ENCODE measurements at regions not wholly inside any gene's neighbourhood (a gene's known extent, or its start where the extent isn't known, plus 50 kb on each side); places are given as distances from the start of the nearest gene placed in this dataset.

DNA sequence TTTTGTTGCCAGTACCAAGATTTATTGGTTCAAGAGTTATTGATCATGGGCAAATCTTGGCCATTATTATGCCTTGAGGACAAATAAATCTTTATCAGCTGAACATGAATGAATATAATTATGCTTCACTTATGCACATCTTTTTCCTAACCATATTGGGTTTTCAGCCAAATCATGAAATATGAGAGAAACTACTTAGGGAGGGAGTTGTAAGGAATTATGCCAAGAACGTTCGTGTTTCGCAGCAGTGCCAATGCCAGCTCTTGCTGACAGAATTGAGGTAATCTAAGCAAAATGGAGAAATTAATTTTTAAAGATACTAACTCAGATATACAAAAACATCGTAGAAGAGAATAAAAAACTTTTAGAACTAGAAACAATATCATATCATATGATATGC, 301.1 kb upstream of the SASH1 start:
- H2BK120ac ChIP-seq (replicated peaks; ENCODE audit: low read depth, low read length): no peak overlapping the region
- H3K4ac ChIP-seq (replicated peaks; ENCODE audit: insufficient read length, low read depth, low read length): no peak overlapping the region
- H3K36me3 ChIP-seq (ENCODE audit: control insufficient read depth in 2 of 4, insufficient read depth in 4 of 4, low read length in 3 of 4): no peaks in the 10 kb centered on the region
- no peak overlapping the region for H2BK20ac ChIP-seq (ENCODE audit: low read length)
- no peak for FAIRE-seq
- no peaks in the 10 kb centered on the region; the same call in 1 of the 2 replicates for H3K23me2 ChIP-seq (ENCODE audit: low read depth, low read length)
- no peak overlapping the region for H3K56ac ChIP-seq (replicated peaks; ENCODE audit: insufficient read length, low read depth, low read length)
- ChIA-PET POLR2A (ENCODE audit: partially characterized antibody) (no interaction called here), CTCF (ENCODE audit: partially characterized antibody) (no interaction called here)
- no peak for DNase-seq (ENCODE audit: low read depth in 1 of 2, low spot score in 2 of 2)
- no peak overlapping the region for H4K91ac ChIP-seq (replicated peaks; ENCODE audit: insufficient read length, low read length)
- H3K18ac ChIP-seq (ENCODE audit: extremely low read depth, low read length): no peak overlapping the region
- no peak overlapping the region for H3K23ac ChIP-seq (ENCODE audit: insufficient read length)
- H3K14ac ChIP-seq (ENCODE audit: insufficient read length): no peak overlapping the region
- no peak overlapping the region for H3K27ac ChIP-seq (ENCODE audit: low read depth, low read length)
- no peak overlapping the region for H2BK12ac ChIP-seq (ENCODE audit: low read depth, low read length)
- no peaks in the 10 kb centered on the region for H3K9me3 ChIP-seq (ENCODE audit: insufficient read depth in 2 of 2, low read depth in 1 of 2, low read length in 1 of 2)
- no peak overlapping the region for H3K4me3 ChIP-seq (ENCODE audit: extremely low read depth in 1 of 4, insufficient read depth in 2 of 4, low read depth in 3 of 4, low read length in 4 of 4)
- no peaks in the 10 kb centered on the region for H3K27me3 ChIP-seq (replicated peaks in 1 of 4; ENCODE audit: control insufficient read depth in 3 of 4, extremely low read depth in 1 of 4, insufficient read depth in 3 of 4, low read length in 3 of 4)
- H4K5ac ChIP-seq (ENCODE audit: insufficient read length, low read depth, low read length): no peak overlapping the region
- H3K79me1 ChIP-seq (ENCODE audit: low read depth, low read length): no peaks in the 10 kb centered on the region
- H3K79me2 ChIP-seq (ENCODE audit: control insufficient read depth in 1 of 2, insufficient read depth in 2 of 2, low read length in 2 of 2): no peaks in the 10 kb centered on the region
- H2AFZ ChIP-seq (ENCODE audit: low read length): no peak overlapping the region
- H3K4me1 ChIP-seq (replicated peaks in 1 of 4; ENCODE audit: control insufficient read depth in 3 of 4, insufficient read depth in 4 of 4, low read length in 3 of 4): no peaks in the 10 kb centered on the region
- no peak overlapping the region for H4K8ac ChIP-seq (ENCODE audit: extremely low read depth, insufficient read depth, low read length)
- no peak overlapping the region for H2BK5ac ChIP-seq (ENCODE audit: low read depth, low read length)
- no peaks in the 10 kb centered on the region for H4K20me1 ChIP-seq (replicated peaks in 1 of 2; ENCODE audit: control insufficient read depth in 1 of 2, insufficient read depth in 2 of 2, low read length in 2 of 2)
- no peak overlapping the region for H2AK5ac ChIP-seq (ENCODE audit: low read depth, low read length)
- no peak overlapping the region for H2BK15ac ChIP-seq (ENCODE audit: low read length)
- H3K4me2 ChIP-seq (ENCODE audit: insufficient read depth in 1 of 2, low read depth in 2 of 2, low read length in 2 of 2): no peak overlapping the region
- 95% methylated on average over 4 of the region's 4 CpGs; no CpG with 5 or more reads in 1 of the 2 experiments for WGBS, 2 experiments (ENCODE audit: extremely low coverage in 1 of 2, insufficient coverage in 1 of 2, insufficient read length in 1 of 2, insufficient replicate concordance in 2 of 2, low coverage in 1 of 2, low lambda C conversion rate in 2 of 2, missing lambda C conversion rate in 1 of 2)
- H3K9ac ChIP-seq (replicated peaks in 1 of 4; ENCODE audit: extremely low read depth in 1 of 4, low read depth in 3 of 4, low read length in 3 of 4): no peak overlapping the region
- no peak for TF ChIP-seq SP2 (IDR thresholded peaks at IDR 0.05; ENCODE audit: low read length)
- no peak for TF ChIP-seq CEBPB (IDR thresholded peaks at IDR 0.05; ENCODE audit: low read depth, low read length)
- no peak for TF ChIP-seq JUN (IDR thresholded peaks at IDR 0.05; ENCODE audit: low read depth, low read length)
- TF ChIP-seq SUZ12 (IDR thresholded peaks at IDR 0.05; ENCODE audit: low read length): no peak
- TF ChIP-seq MAFK (IDR thresholded peaks at IDR 0.05; ENCODE audit: low read depth, low read length): no peak
- no peak for TF ChIP-seq RFX5 (IDR thresholded peaks at IDR 0.05; ENCODE audit: borderline replicate concordance, low read depth, low read length)
- TF ChIP-seq RAD21 (IDR thresholded peaks at IDR 0.05 in 1 of 2, conservative IDR thresholded peaks at IDR 0.05 in 1 of 2; ENCODE audit: low read depth in 2 of 2, low read length in 2 of 2): no peak
- TF ChIP-seq CTBP2 (IDR thresholded peaks at IDR 0.05; ENCODE audit: borderline replicate concordance, insufficient read depth, insufficient read length, low read length): no peak
- no peak for TF ChIP-seq GABPA (IDR thresholded peaks at IDR 0.05; ENCODE audit: borderline replicate concordance, insufficient read depth, low read length)
- TF ChIP-seq SIN3A (conservative IDR thresholded peaks at IDR 0.05 in 1 of 2, IDR thresholded peaks at IDR 0.05 in 1 of 2; ENCODE audit: low read depth in 1 of 2, low read length in 2 of 2): no peak
- no peak for TF ChIP-seq SRF (IDR thresholded peaks at IDR 0.05; ENCODE audit: low read depth, low read length)
- no peak for TF ChIP-seq NRF1 (IDR thresholded peaks at IDR 0.05; ENCODE audit: low read depth, low read length)
- TF ChIP-seq CHD1 (IDR thresholded peaks at IDR 0.05; ENCODE audit: low read depth, low read length): no peak
- no peak for TF ChIP-seq CBX5 (IDR thresholded peaks at IDR 0.05; ENCODE audit: low read depth, low read length)
- TF ChIP-seq, protein P1, sequence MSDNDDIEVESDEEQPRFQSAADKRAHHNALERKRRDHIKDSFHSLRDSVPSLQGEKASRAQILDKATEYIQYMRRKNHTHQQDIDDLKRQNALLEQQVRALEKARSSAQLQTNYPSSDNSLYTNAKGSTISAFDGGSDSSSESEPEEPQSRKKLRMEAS (IDR thresholded peaks at IDR 0.05): no peak
- TF ChIP-seq SP4 (IDR thresholded peaks at IDR 0.05; ENCODE audit: low read length): no peak

All from H1 (cell line).